ENCODE measurements at regions not wholly inside any gene's neighbourhood (a gene's known extent, or its start where the extent isn't known, plus 50 kb on each side); places are given as distances from the start of the nearest gene placed in this dataset.

DNA sequence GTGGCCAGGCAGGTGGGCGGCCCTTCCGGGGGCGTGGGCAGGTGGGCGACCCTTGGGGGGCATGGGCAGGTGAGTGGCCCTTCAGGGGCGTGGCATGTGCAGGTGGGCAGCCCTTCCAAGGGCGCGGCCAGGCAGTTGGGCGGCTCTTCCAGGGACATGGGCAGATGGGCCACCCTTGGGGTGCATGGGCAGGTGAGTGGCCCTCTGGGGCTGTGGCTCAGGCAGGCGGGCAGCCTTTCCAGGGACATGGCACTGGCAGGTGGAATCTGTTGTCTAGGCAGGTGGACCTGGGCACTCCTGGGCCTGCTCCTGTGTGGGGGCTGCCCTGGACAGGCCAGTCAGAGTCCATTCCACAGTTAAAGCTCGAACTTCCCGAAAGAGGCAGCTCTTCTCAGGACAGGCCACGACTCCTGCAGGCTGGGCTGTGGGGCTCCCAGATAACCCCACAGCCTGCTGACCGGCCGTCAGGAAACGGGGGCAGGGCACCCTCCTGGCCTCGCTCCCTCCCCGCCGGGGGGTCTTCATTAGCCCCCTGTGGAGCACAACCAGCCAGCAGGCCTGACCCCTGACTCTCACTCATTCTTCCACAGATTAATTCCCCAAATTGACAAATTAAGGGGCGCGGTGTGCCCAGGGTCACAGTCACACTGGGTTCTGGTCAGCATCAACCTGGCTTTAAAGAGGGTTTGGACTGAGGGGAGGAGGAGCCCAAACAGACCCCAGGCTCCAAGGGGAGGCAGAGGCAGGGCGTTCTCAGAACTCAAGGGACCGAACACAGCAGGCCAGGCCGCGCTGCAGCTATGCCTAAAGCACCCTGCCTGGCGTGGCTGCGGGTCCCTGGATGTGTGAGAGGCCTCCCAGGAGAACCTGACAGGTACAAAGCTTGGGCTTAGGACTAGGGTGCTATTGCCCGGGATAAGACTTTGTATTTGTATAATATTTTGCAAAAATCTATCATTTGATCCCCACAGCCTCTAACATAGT is 130.0 kb downstream of the DLL1 start:
- no peak for DNase-seq (ENCODE audit: low spot score)

DNA sequence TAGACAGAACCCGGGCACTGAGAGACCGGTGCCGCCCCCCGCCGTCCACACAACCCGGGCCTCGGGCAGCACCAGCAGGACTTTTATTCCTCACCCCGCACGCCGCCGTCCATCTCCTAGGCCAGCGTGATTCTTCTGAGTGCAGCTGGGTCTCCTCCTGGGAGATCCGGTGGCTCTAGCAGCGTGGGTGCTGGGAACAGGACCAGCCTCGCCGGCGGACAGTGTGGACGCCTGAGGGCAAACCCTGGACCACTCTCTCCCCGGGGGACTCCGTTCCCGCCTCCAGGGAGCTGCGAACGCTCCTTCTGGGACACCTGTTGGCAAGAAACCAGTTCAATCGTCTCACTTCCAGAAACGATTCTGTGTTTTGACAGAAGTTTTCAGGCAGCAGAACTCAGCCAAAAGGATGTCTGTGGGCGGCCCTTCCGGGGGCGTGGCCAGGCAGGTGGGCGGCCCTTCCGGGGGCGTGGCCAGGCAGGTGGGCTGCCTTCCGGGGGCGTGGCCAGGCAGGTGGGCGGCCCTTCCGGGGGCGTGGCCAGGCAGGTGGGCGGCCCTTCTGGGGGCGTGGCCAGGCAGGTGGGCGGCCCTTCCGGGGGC is 130.7 kb downstream of the DLL1 start:
- no peak for DNase-seq (ENCODE audit: low spot score)

DNA sequence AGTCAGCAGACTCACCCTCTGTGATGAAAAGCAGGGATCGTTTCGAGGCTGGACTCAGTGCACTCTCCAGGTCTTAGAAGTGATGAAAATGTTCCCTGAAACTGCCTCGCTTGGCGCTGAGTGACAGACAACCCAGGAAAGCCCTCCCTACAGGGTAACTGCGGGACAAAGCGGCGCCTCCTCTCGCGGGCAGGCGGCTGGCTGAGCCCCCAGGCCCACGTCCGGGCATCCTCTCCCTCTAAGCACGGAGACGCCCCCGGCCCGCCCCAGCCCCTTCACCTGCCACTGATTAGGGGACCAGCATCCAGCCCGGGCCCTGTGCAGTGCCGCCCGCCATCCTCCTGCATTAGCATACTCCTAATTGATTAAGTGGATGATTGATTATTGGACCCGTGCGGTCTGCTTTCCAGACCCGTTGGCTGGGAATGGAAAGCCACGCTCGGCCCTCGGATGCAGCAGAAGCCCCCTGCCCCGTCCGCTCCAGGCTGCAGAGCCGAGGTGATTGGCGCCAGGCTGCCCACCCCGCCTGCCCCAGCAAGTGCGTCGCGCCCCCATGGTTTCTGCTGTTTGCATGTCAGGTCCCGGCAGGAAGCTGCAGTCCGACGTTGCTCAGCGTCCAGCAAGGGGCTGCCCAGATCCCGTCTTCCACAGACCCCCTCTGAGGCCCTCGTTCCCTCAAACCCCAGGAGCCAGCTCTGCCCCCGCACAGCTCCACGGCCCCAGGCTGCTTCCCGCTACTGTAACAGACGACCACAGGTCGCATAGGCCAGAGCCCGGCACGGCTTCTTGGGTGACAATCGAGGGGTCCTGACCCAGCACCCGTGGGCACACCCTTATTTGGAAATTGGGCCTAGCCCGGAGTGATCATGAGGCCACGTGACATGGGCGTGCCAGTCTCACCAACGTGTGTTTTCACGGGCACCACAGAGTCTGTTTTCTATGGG is 131.6 kb downstream of the DLL1 start:
- no peak for DNase-seq (ENCODE audit: low spot score)

- DNase-seq (ENCODE audit: low spot score), result no peak
These were observed 132.4 kb downstream of the DLL1 start for GRCh38 chr6:170158296-170159021.

- no peak for DNase-seq (ENCODE audit: low spot score)
These were observed 133.2 kb downstream of the DLL1 start for GRCh38 chr6:170157567-170158218.

DNA sequence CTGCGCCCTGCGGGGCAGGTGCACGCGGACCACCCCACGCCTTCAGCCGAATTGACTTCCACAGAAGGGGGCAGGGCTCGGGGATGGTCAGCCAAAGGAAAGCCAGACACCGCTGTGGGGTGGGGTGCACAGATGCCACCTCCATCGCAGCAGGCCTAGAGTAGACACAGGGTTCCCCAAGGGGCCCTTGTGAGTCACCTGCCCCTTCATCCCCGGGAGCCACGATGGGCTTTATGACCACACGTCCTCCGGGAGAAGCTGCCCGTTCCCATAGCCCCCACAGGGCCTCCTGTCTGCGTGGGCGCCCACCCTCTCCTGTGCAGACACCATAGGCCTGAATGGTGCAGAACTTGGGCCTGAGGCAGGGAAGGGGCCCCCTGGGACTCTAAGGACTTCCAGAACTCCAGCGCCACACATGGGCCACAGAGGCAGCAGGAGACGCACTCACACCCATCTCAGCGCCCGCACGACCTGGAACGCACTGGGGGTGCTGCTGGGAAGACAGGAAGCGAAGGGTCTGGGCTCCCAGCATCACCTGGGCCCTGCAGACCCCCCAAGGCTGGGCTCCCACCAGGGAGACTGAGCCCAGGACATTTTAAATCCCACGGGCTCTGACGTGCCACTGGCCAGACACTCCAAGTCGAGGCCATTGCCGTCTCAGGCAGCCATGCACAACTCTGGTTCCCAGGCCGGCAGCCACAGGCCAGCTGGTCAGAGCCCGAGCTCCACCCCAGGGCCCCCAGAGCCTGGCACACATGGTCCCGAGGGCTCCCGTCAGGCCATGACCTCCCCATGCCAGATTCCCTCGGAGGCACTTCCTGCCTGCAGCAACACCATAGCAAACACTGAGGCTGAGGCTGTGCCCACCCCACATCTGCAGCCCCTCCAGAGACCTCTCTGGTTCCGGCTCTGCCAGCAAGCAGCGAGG is 134.2 kb downstream of the DLL1 start:
- no peak for DNase-seq (ENCODE audit: low spot score)

GRCh38 chr6:170155464-170156196 is 135.2 kb downstream of the DLL1 start:
- DNase-seq (ENCODE audit: low spot score), result no peak

DNA sequence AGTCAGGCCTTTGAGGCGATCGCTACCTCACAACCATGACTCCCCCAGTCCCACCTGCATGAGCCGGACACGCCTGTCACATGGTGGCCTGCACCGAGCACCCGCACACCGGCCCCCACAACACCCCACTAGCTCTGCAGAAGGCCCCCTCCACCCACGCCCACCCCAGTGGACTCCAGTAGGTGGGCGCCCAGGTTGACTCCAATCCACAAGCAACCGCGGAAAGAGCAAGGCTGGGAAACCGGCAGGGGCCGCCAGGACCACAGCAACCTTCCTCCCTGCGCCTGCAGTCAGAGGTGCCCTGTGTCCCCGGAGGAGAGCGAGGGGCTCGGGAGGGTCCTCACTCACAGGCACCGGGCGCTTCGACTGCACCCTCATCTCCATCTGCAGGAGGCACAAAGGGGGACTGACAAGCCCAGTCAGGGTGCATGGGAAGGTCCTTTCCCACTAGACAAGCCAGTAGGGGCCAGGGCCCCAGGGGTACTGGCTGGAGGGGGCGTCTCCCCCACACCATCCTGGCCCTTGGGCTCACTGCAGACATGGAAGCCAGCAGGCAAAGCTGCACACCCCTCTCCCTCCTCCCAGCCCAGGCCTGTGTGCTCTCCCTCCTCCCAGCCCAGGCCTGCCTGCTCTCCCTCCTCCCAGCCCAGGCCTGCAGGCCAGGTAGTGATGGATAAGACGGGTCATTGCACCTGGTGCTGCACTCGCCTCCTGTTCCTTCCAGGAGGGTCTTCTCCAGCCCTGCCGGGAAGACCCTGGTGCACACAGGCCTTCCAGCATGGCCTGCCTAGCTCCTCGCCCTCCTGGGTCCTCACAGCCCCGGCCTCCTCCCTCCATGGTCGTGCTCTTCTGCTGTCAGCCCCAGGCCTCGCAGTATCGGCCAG is 137.2 kb downstream of the DLL1 start:
- DNase-seq (ENCODE audit: low spot score), result no peak

DNA sequence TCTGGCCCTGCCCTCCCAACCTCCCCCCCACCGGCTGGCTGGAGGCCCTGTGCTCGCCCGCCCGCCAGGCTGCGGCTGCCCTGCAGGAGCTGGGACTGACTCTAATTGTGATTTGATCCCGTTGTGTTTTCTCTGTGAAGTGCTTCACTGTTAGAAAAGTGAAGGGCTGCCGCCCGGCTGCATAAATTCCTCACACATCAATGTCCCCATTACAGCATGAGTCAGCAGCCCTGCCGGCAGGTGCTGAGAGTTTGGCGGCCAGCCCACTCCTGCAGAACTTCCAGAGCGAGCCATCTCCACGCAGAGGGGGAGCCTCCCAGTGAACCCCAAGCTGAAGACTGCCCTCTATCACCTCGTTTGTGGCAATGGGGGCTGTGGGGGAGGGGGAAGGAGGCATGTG is 137.9 kb downstream of the DLL1 start:
- DNase-seq (ENCODE audit: low spot score), result no peak

GRCh38 chr6:170152124-170152926 is 138.6 kb downstream of the DLL1 start:
- no peak for DNase-seq (ENCODE audit: low spot score)

DNA sequence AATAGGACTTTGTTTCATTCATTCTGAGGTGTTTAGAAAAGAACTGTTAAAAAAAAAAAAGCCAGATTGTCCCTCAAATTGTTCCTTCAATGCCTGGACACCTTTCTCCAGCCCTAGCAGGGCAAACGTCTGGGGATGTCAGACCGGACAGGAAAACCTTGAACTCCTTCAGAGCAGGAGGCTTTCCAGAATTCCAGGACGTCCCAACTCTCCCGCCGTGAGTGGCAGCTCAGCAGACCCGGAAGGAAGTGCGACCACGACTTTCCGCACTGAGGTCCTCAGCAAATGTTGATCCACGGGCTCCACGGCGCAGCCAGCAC is 139.1 kb downstream of the DLL1 start:
- no peak for DNase-seq (ENCODE audit: low spot score)

GRCh38 chr6:170151321-170151771 is 139.5 kb downstream of the DLL1 start:
- DNase-seq (ENCODE audit: low spot score), result no peak

DNA sequence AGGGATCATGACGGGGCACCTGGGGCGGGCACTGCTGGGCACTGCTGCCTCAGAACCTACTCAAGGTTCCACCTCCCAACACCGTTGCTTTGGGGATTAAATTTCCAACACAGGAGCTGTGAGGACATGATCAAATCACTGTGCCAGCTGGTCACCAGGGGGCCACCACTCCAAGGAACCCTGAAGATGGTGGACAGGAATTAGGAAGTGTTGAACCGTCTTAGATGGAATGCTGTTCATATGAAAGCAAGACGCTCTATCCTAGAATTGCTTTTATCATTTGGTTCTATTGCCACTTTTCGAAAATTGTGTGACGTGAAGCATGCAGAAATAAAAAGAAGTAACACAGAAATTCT is 140.3 kb downstream of the DLL1 start:
- no peak for DNase-seq (ENCODE audit: low spot score)

DNA sequence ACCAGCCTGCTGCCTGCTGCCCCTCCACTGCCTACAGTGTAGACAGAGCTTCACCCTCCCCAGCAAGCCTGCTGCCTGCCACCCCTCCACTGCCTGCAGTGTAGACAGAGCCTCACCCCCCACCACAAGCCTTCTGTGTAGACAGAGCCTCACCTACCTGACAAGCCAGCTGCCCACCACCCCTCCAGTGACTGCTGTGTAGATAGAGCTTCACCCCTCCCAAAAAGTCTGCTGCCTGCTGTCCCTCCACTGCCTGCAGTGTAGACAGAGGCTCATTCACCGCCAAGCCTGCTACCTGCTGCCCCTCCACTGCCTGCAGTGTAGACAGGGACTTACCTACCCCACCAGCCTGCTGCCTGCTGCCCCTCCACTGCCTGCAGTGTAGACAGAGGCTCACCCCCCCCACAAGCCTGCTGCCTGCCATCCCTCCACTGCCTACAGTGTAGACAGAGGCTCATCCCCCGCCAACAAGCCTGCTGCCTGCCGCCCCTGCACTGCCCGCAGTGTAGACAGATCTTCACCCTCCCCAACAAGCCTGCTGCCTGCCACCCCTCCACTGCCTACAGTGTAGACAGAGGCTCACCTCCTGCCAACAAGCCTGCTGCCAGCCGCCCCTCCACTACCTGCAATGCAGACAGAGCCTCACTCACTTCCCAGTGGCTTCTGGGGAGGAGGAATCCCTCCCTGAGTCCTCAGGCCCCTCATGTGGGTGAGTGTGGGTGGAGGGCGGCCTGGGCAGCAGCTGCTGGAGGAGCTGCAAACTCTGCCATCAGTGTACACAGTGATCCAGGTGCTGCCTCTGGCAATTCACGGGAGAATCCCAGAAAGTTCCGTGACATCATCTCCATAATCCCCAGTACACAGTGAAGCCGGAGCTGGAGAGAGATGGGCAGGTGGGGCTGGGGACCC is 140.9 kb downstream of the DLL1 start:
- DNase-seq (ENCODE audit: low spot score), result no peak

- DNase-seq (ENCODE audit: low spot score), result no peak
These were observed 142.0 kb downstream of the DLL1 start for GRCh38 chr6:170148709-170149470.

All from AG08396 (cell line).